Stimulated activated CD4-positive, alpha-beta T cell treated with anti-CD3 and anti-CD28 coated beads, Interleukin-1b, Interleukin-23, amount 100 ng/mL, for 48 hours (primary cell): ENCODE measurements at regions not wholly inside any gene's neighbourhood (a gene's known extent, or its start where the extent isn't known, plus 50 kb on each side); places are given as distances from the start of the nearest gene placed in this dataset.

Experiments
- DNase-seq: peaks from one replicate; pipeline ENCODE4 v3.0.0-alpha.2; 2020

GRCh38 chr2:858646-859045 lies 92.0 kb upstream of the SNTG2 start:
- DNase-seq: no peak

GRCh38 chr2:857937-858336 lies 92.7 kb upstream of the SNTG2 start:
- no peak for DNase-seq

- DNase-seq: no peak
These were observed 93.6 kb upstream of the SNTG2 start for GRCh38 chr2:857081-857480.

- DNase-seq: no peak
These were observed 94.2 kb upstream of the SNTG2 start for GRCh38 chr2:856456-856855.

GRCh38 chr2:856041-856440 lies 94.6 kb upstream of the SNTG2 start:
- DNase-seq: no peak

GRCh38 chr2:855177-855576 lies 95.5 kb upstream of the SNTG2 start:
- DNase-seq: no peak

- DNase-seq: peak; percentile 28
These were observed 96.2 kb upstream of the SNTG2 start for GRCh38 chr2:854460-854859.

GRCh38 chr2:853203-853870 lies 97.3 kb upstream of the SNTG2 start:
- no peak for DNase-seq

GRCh38 chr2:852168-852567 lies 98.5 kb upstream of the SNTG2 start:
- DNase-seq: no peak

- DNase-seq: no peak
These were observed 99.0 kb upstream of the SNTG2 start for GRCh38 chr2:851680-852079.

- no peak for DNase-seq
These were observed 99.6 kb upstream of the SNTG2 start for GRCh38 chr2:851078-851477.

GRCh38 chr2:850429-850828 lies 100.2 kb upstream of the SNTG2 start:
- no peak for DNase-seq

- no peak for DNase-seq
These were observed 102.5 kb upstream of the SNTG2 start for GRCh38 chr2:848099-848498.

- DNase-seq: no peak
These were observed 103.0 kb upstream of the SNTG2 start for GRCh38 chr2:847669-848068.

GRCh38 chr2:844715-845114 lies 105.9 kb upstream of the SNTG2 start:
- no peak for DNase-seq

GRCh38 chr2:842151-842803 lies 108.4 kb upstream of the SNTG2 start:
- no peak for DNase-seq

GRCh38 chr2:841036-841435 lies 109.6 kb upstream of the SNTG2 start:
- no peak for DNase-seq

- no peak for DNase-seq
These were observed 116.4 kb upstream of the SNTG2 start for GRCh38 chr2:834233-834632.

GRCh38 chr2:833180-833579 lies 117.5 kb upstream of the SNTG2 start:
- DNase-seq: peak; percentile 8

- DNase-seq: no peak
These were observed 118.0 kb upstream of the SNTG2 start for GRCh38 chr2:832635-833034.

GRCh38 chr2:831622-832021 lies 119.0 kb upstream of the SNTG2 start:
- no peak for DNase-seq

- DNase-seq: no peak
These were observed 119.5 kb upstream of the SNTG2 start for GRCh38 chr2:831225-831536.

- DNase-seq: no peak
These were observed 120.0 kb upstream of the SNTG2 start for GRCh38 chr2:830419-831224.

GRCh38 chr2:829047-829446 lies 121.6 kb upstream of the SNTG2 start:
- no peak for DNase-seq
